ENCODE measurements at regions not wholly inside any gene's neighbourhood (a gene's known extent, or its start where the extent isn't known, plus 50 kb on each side); places are given as distances from the start of the nearest gene placed in this dataset.
"Not testable (repeated sequence)": the region's sequence is repeated elsewhere in the genome, so short reads cannot be mapped to it uniquely, and the experiment has no call there.

- DNase-seq (ENCODE audit: low read depth, low spot score), result no peak
These were observed 314.2 kb downstream of the PID1 start for GRCh38 chr2:228956701-228957474.

GRCh38 chr2:228949831-228950230 lies 321.3 kb downstream of the PID1 start:
- DNase-seq (ENCODE audit: low read depth, low spot score), result no peak

GRCh38 chr2:228945710-228946109 lies 325.4 kb downstream of the PID1 start:
- no peak for DNase-seq (ENCODE audit: low read depth, low spot score)

- DNase-seq (ENCODE audit: low read depth, low spot score), result no peak
These were observed 328.2 kb downstream of the PID1 start for GRCh38 chr2:228942856-228943255.

- no peak for DNase-seq (ENCODE audit: low read depth, low spot score)
These were observed 332.5 kb downstream of the PID1 start for GRCh38 chr2:228938629-228939028.

- DNase-seq (ENCODE audit: low read depth, low spot score), result no peak
These were observed 343.8 kb downstream of the PID1 start for GRCh38 chr2:228927028-228928010.

- no peak for DNase-seq (ENCODE audit: low read depth, low spot score)
These were observed 351.3 kb downstream of the PID1 start for GRCh38 chr2:228919808-228920207.

GRCh38 chr2:228917220-228917619 lies 353.9 kb downstream of the PID1 start:
- DNase-seq (ENCODE audit: low read depth, low spot score), result no peak

GRCh38 chr2:228916416-228917090 lies 354.5 kb downstream of the PID1 start:
- DNase-seq (ENCODE audit: low read depth, low spot score), result no peak

GRCh38 chr2:228913176-228913575 lies 357.9 kb downstream of the PID1 start:
- DNase-seq (ENCODE audit: low read depth, low spot score), result no peak

GRCh38 chr2:228910872-228911271 lies 360.2 kb downstream of the PID1 start:
- not testable (repeated sequence) for DNase-seq (ENCODE audit: low read depth, low spot score)

GRCh38 chr2:228902176-228902575 lies 368.9 kb downstream of the PID1 start:
- DNase-seq (ENCODE audit: low read depth, low spot score), result no peak

- no peak for DNase-seq (ENCODE audit: low read depth, low spot score)
These were observed 369.6 kb downstream of the PID1 start for GRCh38 chr2:228901531-228901930.

- DNase-seq (ENCODE audit: low read depth, low spot score), result no peak
These were observed 392.9 kb downstream of the PID1 start for GRCh38 chr2:228878138-228878537.

- DNase-seq (ENCODE audit: low read depth, low spot score), result no peak
These were observed 394.8 kb downstream of the PID1 start for GRCh38 chr2:228876276-228876675.

- no peak for DNase-seq (ENCODE audit: low read depth, low spot score)
These were observed 395.8 kb downstream of the PID1 start for GRCh38 chr2:228875152-228875900.

- no peak for DNase-seq (ENCODE audit: low read depth, low spot score)
These were observed 400.1 kb downstream of the PID1 start for GRCh38 chr2:228871012-228871411.

- peak; percentile 5 for DNase-seq (ENCODE audit: low read depth, low spot score)
These were observed 401.3 kb downstream of the PID1 start for GRCh38 chr2:228869636-228870264.

- no peak for DNase-seq (ENCODE audit: low read depth, low spot score)
These were observed 403.7 kb downstream of the PID1 start for GRCh38 chr2:228867406-228867805.

- no peak for DNase-seq (ENCODE audit: low read depth, low spot score)
These were observed 404.3 kb downstream of the PID1 start for GRCh38 chr2:228866781-228867180.

- DNase-seq (ENCODE audit: low read depth, low spot score), result no peak
These were observed 405.0 kb downstream of the PID1 start for GRCh38 chr2:228866044-228866443.
